ENCODE measurements at regions not wholly inside any gene's neighbourhood (a gene's known extent, or its start where the extent isn't known, plus 50 kb on each side); places are given as distances from the start of the nearest gene placed in this dataset.

- TF ChIP-seq ARID3A (IDR thresholded peaks at IDR 0.05; ENCODE audit: borderline replicate concordance, low read depth, low read length) (no peak), SMAD3 (CRISPR knock-in tag; conservative IDR thresholded peaks at IDR 0.05) (no peak), SETDB1 (IDR thresholded peaks at IDR 0.05; ENCODE audit: low read length) (no peak), ETV1 (tag; conservative IDR thresholded peaks at IDR 0.05; ENCODE audit: low read depth) (no peak), NR2F6 (CRISPR knock-in tag; IDR thresholded peaks at IDR 0.05) (no peak), NCOR1 (IDR thresholded peaks at IDR 0.05) (no peak)
Observed at GRCh38 chr20:24048024-24048611, 59.5 kb upstream of the GGTLC1 start (continued).

GRCh38 chr20:24046888-24047287, 58.3 kb upstream of the GGTLC1 start:
- TF ChIP-seq CEBPG (CRISPR knock-in tag; IDR thresholded peaks at IDR 0.05): no peak
- TF ChIP-seq CEBPG (tag; conservative IDR thresholded peaks at IDR 0.05 in 1 of 2, IDR thresholded peaks at IDR 0.05 in 1 of 2): no peak
- no peak for TF ChIP-seq TAF1 (IDR thresholded peaks at IDR 0.05; ENCODE audit: control insufficient read depth, extremely low read depth, insufficient read depth, low read length, severe bottlenecking)
- no peaks in the 10 kb centered on the region for H3K36me3 ChIP-seq (ENCODE audit: control insufficient read depth, insufficient read depth, low read length)
- H3K9me3 ChIP-seq (replicated peaks; ENCODE audit: control insufficient read depth, insufficient read depth, low read depth, low read length): no peaks in the 10 kb centered on the region
- H3K4me3 ChIP-seq: no peak overlapping the region
- FAIRE-seq: no peak
- no peaks in the 10 kb centered on the region; a peak in 1 of 5 replicates for H3K27me3 ChIP-seq (ENCODE audit: control insufficient read depth in 2 of 2, insufficient read depth in 2 of 2, low read length in 2 of 2)
- no peaks in the 10 kb centered on the region for H3K4me1 ChIP-seq (replicated peaks in 1 of 2; ENCODE audit: control insufficient read depth in 2 of 2, insufficient read depth in 2 of 2, low read length in 2 of 2)
- ATAC-seq: no peak
- in situ Hi-C loops (cut with MboI) (no loop called here), intact Hi-C loops (cut with micrococcal nuclease) (no loop called here)
- H4K20me1 ChIP-seq (replicated peaks; ENCODE audit: control insufficient read depth, insufficient read depth, low read length): no peaks in the 10 kb centered on the region
- no peak overlapping the region for H2AFZ ChIP-seq (ENCODE audit: low read depth, low read length)
- 0% methylated on average over 1 of the region's 1 CpG for WGBS (ENCODE audit: insufficient coverage, low coverage, missing lambda C conversion rate)
- no peaks in the 10 kb centered on the region for H3K9me1 ChIP-seq (ENCODE audit: control insufficient read depth, insufficient read depth, low read length)
- H3K4me2 ChIP-seq (ENCODE audit: insufficient read depth, low read length): no peak overlapping the region
- no peaks in the 10 kb centered on the region for H3K79me2 ChIP-seq (ENCODE audit: control insufficient read depth, insufficient read depth, low read length)
- CTCF ChIA-PET (ENCODE audit: low intra/inter-chr PET ratio): no interaction called here
- no peak overlapping the region for H3K9ac ChIP-seq (ENCODE audit: insufficient read depth in 1 of 2, low read depth in 2 of 2, low read length in 2 of 2)
- POLR2A ChIA-PET: interaction anchor here (0.6 kb wide), 1 partner anchor 139 kb away, joined by 3 read pairs; no protein-coding TSS in a partner anchor
- DNase-seq (ENCODE audit: extremely low read depth in 1 of 4, low spot score in 3 of 4): no peak
- H3K27ac ChIP-seq (ENCODE audit: extremely low read depth, low read depth, low read length): no peak overlapping the region
- no TSS peak for BruUV-seq (replicated peaks)

All from K562 (cell line).